WI38 (cell line): ENCODE measurements at regions not wholly inside any gene's neighbourhood (a gene's known extent, or its start where the extent isn't known, plus 50 kb on each side); places are given as distances from the start of the nearest gene placed in this dataset.
"Not testable (repeated sequence)": the region's sequence is repeated elsewhere in the genome, so short reads cannot be mapped to it uniquely, and the experiment has no call there.

Source experiments
- H3K4me3 ChIP-seq: 2 replicates; pipeline ENCODE4 v1.5.1; 2011; ENCODE audit warnings: low read depth, mild to moderate bottlenecking, control low read depth, low read length
- TF ChIP-seq, protein P1 (sequence below): IDR thresholded peaks from 2 replicates; pipeline ENCODE4 v1.5.1; 2012; ENCODE audit warnings: low read depth, mild to moderate bottlenecking, control low read depth, low read length

DNA sequence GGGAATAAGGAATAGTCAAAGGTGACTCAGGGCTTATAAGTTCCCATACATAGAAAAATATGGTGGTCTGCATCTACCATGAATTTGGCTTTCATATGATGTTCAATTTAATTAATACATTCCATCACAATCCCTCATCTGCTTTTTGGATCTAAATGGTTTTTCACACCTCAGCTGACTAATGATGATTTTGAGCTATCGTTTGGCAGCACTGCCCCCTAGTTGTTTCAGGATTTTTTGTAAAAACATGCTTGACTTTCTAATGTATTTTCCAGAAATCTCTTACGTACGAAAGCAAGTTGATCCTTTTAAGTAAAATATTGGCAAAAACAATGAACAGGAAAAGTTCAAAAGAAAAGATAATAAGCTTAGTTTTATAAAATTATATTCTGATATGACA lies 408.6 kb upstream of the ADGRB3 start:
- TF ChIP-seq, protein P1, sequence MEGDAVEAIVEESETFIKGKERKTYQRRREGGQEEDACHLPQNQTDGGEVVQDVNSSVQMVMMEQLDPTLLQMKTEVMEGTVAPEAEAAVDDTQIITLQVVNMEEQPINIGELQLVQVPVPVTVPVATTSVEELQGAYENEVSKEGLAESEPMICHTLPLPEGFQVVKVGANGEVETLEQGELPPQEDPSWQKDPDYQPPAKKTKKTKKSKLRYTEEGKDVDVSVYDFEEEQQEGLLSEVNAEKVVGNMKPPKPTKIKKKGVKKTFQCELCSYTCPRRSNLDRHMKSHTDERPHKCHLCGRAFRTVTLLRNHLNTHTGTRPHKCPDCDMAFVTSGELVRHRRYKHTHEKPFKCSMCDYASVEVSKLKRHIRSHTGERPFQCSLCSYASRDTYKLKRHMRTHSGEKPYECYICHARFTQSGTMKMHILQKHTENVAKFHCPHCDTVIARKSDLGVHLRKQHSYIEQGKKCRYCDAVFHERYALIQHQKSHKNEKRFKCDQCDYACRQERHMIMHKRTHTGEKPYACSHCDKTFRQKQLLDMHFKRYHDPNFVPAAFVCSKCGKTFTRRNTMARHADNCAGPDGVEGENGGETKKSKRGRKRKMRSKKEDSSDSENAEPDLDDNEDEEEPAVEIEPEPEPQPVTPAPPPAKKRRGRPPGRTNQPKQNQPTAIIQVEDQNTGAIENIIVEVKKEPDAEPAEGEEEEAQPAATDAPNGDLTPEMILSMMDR: no peak
- H3K4me3 ChIP-seq: no peak overlapping the region

DNA sequence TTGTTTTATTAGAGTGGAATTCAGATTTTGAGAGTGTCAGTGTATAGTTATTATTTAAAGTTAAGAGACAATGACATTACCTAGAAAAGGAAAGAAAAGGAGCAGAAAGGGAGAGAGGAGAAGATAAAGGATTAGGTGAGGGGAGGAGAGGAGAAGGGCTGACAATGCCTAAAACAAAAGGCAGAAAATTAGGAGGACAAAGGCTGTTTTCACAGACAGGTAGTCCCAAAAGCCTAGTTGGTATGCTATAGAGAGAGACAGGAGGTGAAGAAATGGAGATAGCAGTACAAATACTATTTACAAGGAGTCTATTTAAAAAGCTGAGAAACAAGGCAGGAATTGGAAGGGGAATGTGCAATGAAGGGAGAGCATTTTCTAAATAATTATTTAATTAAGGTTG lies 409.4 kb upstream of the ADGRB3 start:
- TF ChIP-seq, protein P1: no peak
- no peak overlapping the region for H3K4me3 ChIP-seq

DNA sequence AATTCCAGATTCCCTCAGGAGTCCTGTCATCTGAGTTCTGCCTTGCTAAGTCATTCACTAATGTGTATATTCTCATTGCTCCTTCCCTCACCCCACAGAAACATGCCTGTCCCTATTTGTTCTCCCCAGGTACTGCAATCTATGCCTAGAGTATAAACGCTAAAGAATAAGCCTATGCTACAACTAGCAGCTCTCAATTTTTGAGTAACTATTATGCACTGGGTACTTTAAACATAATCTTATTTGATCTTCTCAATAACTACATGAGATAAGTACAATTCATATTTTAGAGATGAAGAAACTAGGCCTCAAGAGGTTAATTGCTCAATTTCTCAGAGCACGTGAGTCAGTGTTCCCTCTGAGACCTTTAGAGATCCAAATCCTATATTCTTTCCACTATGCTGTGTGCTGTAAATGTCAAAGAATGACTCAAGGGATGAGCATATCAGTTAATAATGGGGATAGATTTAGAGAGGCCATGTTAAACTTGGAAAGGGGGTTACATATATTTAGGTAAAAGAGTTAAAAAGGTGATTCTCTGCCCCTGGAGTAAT lies 423.8 kb upstream of the ADGRB3 start:
- no peak overlapping the region for H3K4me3 ChIP-seq
- TF ChIP-seq, protein P1: no peak

DNA sequence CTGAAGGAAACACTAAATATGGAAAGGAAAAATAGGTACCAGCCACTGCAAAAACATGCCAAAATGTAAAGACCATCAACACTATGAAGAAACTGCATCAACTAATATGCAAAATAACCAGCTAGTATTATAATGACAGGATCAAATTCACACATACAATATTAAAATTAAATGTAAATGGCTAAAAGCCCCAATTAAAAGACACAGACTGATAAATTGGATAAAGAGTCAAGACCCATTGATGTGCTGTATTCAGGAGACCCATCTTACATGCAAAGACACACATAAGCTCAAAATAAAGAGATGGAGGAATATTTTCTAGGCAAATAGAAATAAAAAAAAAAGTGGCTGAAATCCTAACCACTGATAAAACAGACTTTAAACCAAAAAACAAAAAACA lies 427.5 kb upstream of the ADGRB3 start:
- not testable (repeated sequence) for H3K4me3 ChIP-seq

DNA sequence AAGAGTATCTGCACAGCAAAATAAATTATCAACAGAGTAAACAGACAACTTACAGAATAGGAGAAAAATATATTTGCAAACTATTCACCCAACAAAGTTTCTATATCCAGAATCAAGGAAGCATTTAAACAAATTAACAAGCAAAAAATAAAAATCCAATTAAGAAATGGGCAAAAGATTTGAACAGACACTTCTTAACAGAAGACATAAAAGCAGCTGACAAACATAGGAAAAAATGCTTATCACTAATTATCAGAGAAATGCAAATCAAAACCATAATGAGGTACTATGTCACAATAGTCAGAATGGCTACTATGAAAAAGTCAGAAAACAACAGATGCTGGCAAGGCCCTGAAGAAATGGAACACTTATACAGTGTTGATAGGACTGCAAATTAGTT lies 434.2 kb upstream of the ADGRB3 start:
- TF ChIP-seq, protein P1: no peak
- no peak overlapping the region for H3K4me3 ChIP-seq

DNA sequence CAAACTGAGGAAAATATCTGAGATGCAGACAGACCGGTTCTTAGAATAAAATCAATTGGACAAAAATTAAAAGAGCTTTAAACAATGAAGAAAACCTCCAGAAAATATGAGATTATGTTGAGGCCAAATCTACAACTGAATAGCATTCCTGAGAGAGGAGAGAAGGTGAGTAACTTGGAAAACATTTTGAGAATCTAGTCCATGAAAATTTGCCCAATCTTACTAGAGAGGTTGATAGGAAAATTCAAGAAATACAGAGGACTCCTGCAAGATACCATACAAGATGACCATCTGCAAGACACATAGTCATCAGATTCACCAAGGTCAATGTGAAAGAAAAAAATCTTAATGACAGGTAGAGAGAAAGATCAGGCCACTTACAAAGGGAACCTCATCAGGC lies 437.7 kb upstream of the ADGRB3 start:
- TF ChIP-seq, protein P1: no peak
- no peak overlapping the region for H3K4me3 ChIP-seq

DNA sequence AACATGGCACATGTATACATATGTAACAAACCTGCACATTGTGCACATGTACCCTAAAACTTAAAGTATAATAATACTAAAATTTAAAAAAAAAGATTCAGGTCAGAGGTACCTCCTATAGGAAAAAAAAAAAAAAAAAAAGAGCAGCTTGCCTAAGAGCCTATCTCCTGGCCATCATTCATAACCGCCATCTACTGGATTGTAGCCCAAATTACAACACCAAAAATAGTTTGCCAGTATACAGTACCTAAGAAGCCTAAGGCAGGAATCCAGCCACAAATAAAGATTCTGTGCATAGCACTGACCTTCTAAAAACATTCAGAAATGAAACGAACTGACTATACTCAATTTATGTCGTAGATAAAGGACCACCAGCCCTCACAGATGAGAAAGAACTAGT lies 438.4 kb upstream of the ADGRB3 start:
- H3K4me3 ChIP-seq: no peak overlapping the region
- TF ChIP-seq, protein P1: no peak

DNA sequence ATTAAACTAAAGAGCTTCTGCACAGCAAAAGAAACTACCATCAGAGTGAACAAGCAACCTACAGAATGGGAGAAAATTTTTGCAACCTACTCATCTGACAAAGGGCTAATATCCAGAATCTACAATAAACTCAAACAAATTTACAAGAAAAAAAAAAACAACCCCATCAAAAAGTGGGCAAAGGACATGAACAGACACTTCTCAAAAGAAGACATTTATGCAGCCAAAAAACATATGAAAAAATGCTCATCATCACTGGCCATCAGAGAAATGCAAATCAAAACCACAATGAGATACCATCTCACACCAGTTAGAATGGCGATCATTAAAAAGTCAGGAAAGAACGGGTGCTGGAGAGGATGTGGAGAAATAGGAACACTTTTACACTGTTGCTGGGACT lies 439.3 kb upstream of the ADGRB3 start:
- not testable (repeated sequence) for H3K4me3 ChIP-seq
